ENCODE measurements at regions not wholly inside any gene's neighbourhood (a gene's known extent, or its start where the extent isn't known, plus 50 kb on each side); places are given as distances from the start of the nearest gene placed in this dataset.

GRCh38 chr4:12145768-12146167 is 717.1 kb upstream of the HS3ST1 start:
- H3K27ac ChIP-seq: no peak overlapping the region
- H3K4me3 ChIP-seq (ENCODE audit: low read depth, low read length): no peak overlapping the region
- H3K36me3 ChIP-seq (replicated peaks): no peaks in the 10 kb centered on the region
- no peak for TF ChIP-seq CTCF (IDR thresholded peaks at IDR 0.05; ENCODE audit: low read depth, low read length, missing control alignments)
- no peaks in the 10 kb centered on the region for H3K27me3 ChIP-seq (replicated peaks)
- in situ Hi-C loops (cut with HindIII; ENCODE audit: low pct_ligation_motif_present, low sequenced_read_pairs): no loop called here
- no peak for DNase-seq

- in situ Hi-C loops (cut with HindIII; ENCODE audit: low pct_ligation_motif_present, low sequenced_read_pairs): no loop called here
- TF ChIP-seq CTCF (IDR thresholded peaks at IDR 0.05; ENCODE audit: low read depth, low read length, missing control alignments): no peak
- Histone ChIP-seq H3K27me3 (replicated peaks) (no peaks in the 10 kb centered on the region), H3K27ac (no peak overlapping the region), H3K36me3 (replicated peaks) (no peaks in the 10 kb centered on the region), H3K4me3 (ENCODE audit: low read depth, low read length) (no peak overlapping the region)
- DNase-seq: no peak
These were observed 716.4 kb upstream of the HS3ST1 start for GRCh38 chr4:12145106-12145505.

- H3K27me3 ChIP-seq (replicated peaks): no peaks in the 10 kb centered on the region
- no peaks in the 10 kb centered on the region for H3K36me3 ChIP-seq (replicated peaks)
- no peak for DNase-seq
- in situ Hi-C loops (cut with HindIII; ENCODE audit: low pct_ligation_motif_present, low sequenced_read_pairs): no loop called here
- no peak overlapping the region for H3K27ac ChIP-seq
- no peak overlapping the region for H3K4me3 ChIP-seq (ENCODE audit: low read depth, low read length)
- TF ChIP-seq CTCF (IDR thresholded peaks at IDR 0.05; ENCODE audit: low read depth, low read length, missing control alignments): no peak
These were observed 715.4 kb upstream of the HS3ST1 start for GRCh38 chr4:12144051-12144450.

GRCh38 chr4:12140864-12141263 is 712.2 kb upstream of the HS3ST1 start:
- no peak for TF ChIP-seq CTCF (IDR thresholded peaks at IDR 0.05; ENCODE audit: low read depth, low read length, missing control alignments)
- DNase-seq: no peak
- no peaks in the 10 kb centered on the region for H3K36me3 ChIP-seq (replicated peaks)
- H3K4me3 ChIP-seq (ENCODE audit: low read depth, low read length): no peak overlapping the region
- no peaks in the 10 kb centered on the region for H3K27me3 ChIP-seq (replicated peaks)
- in situ Hi-C loops (cut with HindIII; ENCODE audit: low pct_ligation_motif_present, low sequenced_read_pairs): no loop called here
- no peak overlapping the region for H3K27ac ChIP-seq

GRCh38 chr4:12139296-12139695 is 710.6 kb upstream of the HS3ST1 start:
- TF ChIP-seq CTCF (IDR thresholded peaks at IDR 0.05; ENCODE audit: low read depth, low read length, missing control alignments): no peak
- Histone ChIP-seq H3K4me3 (ENCODE audit: low read depth, low read length) (no peak overlapping the region), H3K27me3 (replicated peaks) (no peaks in the 10 kb centered on the region), H3K36me3 (replicated peaks) (no peaks in the 10 kb centered on the region), H3K27ac (no peak overlapping the region)
- no peak for DNase-seq
- in situ Hi-C loops (cut with HindIII; ENCODE audit: low pct_ligation_motif_present, low sequenced_read_pairs): no loop called here

- in situ Hi-C loops (cut with HindIII; ENCODE audit: low pct_ligation_motif_present, low sequenced_read_pairs): no loop called here
- no peak overlapping the region for H3K27ac ChIP-seq
- no peak for TF ChIP-seq CTCF (IDR thresholded peaks at IDR 0.05; ENCODE audit: low read depth, low read length, missing control alignments)
These were observed 709.8 kb upstream of the HS3ST1 start for GRCh38 chr4:12138488-12138887.

More at GRCh38 chr4:12138488-12138887, 709.8 kb upstream of the HS3ST1 start:
- Histone ChIP-seq H3K36me3 (replicated peaks) (no peaks in the 10 kb centered on the region), H3K4me3 (ENCODE audit: low read depth, low read length) (no peak overlapping the region), H3K27me3 (replicated peaks) (no peaks in the 10 kb centered on the region)
- DNase-seq: no peak
